DND-41 (cell line): ENCODE measurements at regions not wholly inside any gene's neighbourhood (a gene's known extent, or its start where the extent isn't known, plus 50 kb on each side); places are given as distances from the start of the nearest gene placed in this dataset.

Experiments
- EZH2 ChIP-seq: IDR thresholded peaks from 3 replicates; pipeline ENCODE4 v1.6.1; 2012; ENCODE audit warnings: borderline replicate concordance, low read depth, mild to moderate bottlenecking, moderate library complexity, low read length, inconsistent platforms; ENCODE audit not compliant: severe bottlenecking
- TF ChIP-seq, protein P1 (sequence below): IDR thresholded peaks from 2 replicates; pipeline ENCODE4 v1.5.1; 2012; ENCODE audit warnings: borderline replicate concordance, low read length, moderate library complexity, mild to moderate bottlenecking; ENCODE audit not compliant: poor library complexity, severe bottlenecking; ENCODE audit errors: extremely low read depth

- TF ChIP-seq, protein P1, sequence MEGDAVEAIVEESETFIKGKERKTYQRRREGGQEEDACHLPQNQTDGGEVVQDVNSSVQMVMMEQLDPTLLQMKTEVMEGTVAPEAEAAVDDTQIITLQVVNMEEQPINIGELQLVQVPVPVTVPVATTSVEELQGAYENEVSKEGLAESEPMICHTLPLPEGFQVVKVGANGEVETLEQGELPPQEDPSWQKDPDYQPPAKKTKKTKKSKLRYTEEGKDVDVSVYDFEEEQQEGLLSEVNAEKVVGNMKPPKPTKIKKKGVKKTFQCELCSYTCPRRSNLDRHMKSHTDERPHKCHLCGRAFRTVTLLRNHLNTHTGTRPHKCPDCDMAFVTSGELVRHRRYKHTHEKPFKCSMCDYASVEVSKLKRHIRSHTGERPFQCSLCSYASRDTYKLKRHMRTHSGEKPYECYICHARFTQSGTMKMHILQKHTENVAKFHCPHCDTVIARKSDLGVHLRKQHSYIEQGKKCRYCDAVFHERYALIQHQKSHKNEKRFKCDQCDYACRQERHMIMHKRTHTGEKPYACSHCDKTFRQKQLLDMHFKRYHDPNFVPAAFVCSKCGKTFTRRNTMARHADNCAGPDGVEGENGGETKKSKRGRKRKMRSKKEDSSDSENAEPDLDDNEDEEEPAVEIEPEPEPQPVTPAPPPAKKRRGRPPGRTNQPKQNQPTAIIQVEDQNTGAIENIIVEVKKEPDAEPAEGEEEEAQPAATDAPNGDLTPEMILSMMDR, result no peak
- TF ChIP-seq EZH2, result no peak
Measured at GRCh38 chr7:156089222-156089621, 277.0 kb upstream of the SHH start.
